ENCODE measurements at regions not wholly inside any gene's neighbourhood (a gene's known extent, or its start where the extent isn't known, plus 50 kb on each side); places are given as distances from the start of the nearest gene placed in this dataset.
A peak's percentile ranks its signal among the peaks of the same experiment; 100 is the strongest.
"Not testable (repeated sequence)": the region's sequence is repeated elsewhere in the genome, so short reads cannot be mapped to it uniquely, and the experiment has no call there.

DNA sequence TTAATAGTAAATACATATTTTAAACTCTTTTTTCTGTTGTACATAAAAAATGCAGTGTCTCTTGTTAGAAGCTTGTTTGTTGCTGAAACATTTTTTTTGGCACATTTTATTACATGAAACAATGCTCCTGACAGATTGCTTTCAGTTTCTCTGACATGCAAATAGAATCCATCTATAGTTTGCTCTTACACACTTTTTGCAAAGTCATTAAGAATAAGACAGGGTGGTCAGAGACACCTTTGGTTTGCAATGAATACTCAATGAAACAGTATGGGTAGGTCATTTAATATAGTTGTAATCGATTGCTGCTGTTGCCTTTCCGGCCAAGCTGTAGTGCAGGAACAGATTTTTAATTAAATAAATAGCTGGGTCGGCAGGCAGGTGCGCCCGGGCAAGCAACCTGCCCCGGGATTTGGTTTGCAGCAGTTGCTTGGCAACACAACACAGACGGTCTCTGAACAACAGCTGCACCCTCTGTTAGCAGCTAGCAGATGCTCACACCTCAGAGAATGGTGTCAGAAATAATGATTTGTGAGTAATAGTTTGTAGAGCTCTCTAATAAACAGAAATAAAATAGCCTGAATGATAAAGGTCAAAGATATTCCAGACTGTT, 115.7 kb upstream of the CACNA2D1 start:
- DNase-seq, result no peak

DNA sequence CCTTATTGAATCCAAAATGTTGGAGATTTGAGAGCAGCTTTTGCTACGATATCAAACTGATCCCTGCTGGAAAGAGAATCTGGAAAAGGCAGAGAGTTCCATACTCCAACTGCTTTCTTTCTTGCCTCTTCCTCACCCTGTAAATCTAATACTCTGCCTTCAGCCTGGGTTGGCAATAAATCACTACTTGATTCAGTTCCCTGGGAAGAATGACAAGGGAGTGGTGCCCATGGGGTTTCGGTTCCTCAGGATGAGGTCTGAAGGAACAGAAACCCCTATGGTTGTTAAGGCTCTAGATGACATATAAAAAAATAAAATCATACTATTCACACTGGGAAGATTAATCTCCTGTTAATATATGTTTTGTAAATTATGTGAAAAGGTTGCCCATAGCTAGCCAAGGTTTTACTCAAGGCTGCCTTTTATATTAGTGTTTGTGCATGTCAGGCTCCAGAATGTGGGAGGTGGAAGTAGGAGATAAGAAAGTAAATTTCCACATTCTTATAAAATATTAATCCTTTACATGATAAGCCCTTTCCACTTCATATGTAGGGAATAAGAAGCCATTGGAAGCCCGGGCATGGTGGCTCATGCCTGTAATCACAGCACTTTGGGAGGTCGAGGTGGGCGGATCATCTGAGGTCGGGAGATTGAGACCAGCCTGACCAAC, 106.2 kb upstream of the CACNA2D1 start:
- DNase-seq, result no peak

DNA sequence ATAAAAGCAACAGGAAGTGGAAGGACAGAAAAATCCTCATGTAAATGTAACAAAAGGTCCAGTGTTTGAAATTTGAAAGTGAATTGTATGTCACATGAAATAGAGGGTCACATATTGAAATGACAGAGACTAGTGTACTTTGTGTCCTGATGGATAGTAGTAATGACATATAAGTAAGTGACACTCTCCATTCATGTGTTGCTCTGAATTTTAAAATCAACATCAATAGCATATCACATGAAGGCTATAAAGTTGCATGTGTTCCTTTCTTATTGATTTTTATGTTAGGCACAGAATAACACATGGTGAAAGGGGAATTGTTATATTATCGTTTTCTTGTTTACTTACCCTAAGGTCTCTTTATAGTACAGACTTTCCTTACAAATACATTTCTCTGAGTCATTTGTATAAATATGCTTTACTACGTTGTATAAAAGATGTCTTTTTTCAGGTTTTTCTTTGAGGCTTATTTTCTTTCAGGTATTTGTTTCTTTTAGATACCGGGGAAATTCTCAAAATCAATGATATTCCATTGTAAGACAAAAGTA, 104.6 kb upstream of the CACNA2D1 start:
- no peak for DNase-seq

- DNase-seq, result no peak
Observed at GRCh38 chr7:82542665-82543064, 99.1 kb upstream of the CACNA2D1 start.

DNA sequence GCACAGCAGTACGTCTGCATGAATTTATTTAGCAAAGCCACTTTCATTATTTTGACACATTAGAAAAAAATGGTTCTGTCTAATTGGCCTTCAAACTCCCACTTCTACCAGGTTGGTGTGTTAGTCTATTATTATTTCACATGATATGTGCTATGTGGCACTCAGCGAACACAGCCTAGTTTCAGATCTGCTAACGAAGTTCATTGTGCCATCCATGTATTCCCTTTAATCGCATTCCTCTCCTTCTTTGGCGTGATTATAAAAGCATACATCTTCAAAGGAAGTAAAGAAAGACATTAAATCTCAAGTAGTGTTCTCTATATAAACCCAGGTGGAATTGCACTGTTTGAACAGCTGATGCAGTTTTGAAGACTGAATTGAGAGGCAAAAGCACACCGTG, 96.4 kb upstream of the CACNA2D1 start:
- no peak for DNase-seq

DNA sequence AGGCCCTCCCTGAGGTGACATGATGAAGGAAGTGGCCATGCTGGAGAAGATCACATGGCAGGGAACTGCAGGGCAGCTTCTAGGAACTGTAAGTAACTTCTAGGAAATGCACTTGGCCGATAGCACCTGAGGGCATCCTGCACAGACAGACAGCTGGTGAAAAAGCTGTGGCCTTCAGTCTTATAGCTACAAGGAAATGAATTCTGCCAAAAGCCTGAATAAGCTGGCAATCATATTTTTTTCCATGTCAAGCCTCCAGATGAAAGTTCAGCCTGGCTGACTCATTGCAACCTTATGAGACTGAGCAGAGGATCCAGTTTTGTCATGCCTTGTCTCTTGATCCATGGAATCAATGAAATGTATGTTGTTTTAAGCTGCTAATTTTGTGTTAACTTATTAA, 91.1 kb upstream of the CACNA2D1 start:
- DNase-seq, result no peak

GRCh38 chr7:82530361-82530760, 86.8 kb upstream of the CACNA2D1 start:
- DNase-seq, result peak; percentile 60

DNA sequence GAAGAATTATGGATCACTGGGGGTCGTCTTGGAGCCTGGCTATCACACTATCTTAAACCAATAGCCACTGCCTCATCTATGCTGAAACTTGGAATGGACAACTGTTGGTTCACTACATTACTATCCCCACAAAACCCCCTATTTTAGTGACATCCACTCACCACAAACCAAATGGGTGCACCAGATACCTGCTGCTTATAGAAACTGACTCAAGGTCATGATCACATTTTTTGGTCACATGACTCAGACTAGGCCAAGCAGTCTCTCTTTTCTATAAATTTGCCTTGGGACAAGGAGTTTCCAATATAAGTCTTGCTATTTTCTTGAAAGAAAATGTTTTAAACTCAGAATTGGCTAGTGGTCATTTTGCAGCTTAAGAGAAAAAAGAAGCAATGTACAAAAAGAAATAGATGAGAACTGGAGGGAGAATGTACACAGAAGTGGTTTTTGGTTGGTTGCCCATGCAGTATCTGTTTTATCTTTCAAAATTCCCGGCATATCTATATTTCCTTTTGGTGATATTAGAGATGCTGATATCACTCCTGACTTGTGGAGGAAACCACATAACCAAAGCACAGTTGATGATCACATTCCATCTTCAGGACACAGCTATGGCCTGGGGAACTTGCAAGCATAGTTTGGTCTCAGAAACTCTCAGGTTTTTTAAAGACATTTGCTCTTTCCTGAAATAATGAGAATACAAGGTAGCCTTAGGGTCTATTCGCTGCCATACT, 85.2 kb upstream of the CACNA2D1 start:
- DNase-seq, result no peak

- DNase-seq, result no peak
Observed at GRCh38 chr7:82527851-82528250, 84.3 kb upstream of the CACNA2D1 start.

DNA sequence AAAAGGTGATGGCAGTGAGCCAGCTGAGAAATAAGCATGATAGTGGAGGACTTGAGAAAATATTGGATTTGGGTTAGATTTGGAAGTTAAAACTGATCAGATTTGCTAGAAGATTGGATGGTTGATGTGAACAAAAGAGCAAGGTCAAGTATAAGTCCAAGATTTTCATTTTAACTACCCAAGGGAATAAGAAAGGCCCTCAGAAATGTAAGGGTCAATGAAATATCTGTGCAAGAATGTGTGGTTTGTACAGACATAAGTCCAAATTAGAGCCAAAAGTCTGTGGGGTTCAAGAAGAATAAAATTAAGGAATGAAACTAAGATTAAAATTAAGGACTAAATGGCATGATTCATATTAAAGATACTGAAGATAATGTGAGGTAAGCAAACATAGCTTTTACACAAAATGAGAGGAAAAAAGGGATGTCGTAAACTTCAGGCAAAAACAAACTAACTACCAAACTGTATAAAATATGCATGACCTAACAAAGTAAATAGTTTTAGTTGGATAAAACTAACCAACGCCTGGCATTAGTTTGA, 78.4 kb upstream of the CACNA2D1 start:
- no peak for DNase-seq

DNA sequence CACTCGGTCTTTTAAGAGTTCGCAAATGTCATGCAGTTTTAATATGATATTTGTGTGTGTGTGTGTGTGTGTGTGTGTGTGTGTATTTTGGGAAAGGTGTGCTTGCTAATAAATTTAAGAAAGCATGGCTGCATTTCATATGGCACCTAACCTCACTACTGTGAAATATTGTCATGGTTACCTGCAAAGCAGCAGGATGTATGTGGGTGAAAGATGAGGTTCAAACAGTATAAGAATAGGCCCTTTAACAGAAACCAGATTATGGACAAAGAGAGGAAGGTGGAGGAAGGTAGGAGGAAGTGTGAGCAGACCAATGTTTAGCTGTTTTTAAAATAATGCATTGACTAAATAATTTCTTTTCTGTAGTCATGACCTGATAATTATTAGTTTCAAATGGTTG, 73.5 kb upstream of the CACNA2D1 start:
- no peak for DNase-seq

GRCh38 chr7:82511542-82511941, 68.0 kb upstream of the CACNA2D1 start:
- no peak for DNase-seq

- DNase-seq, result peak; percentile 68
Observed at GRCh38 chr7:82507976-82508677, 64.5 kb upstream of the CACNA2D1 start.

- no peak for DNase-seq
Observed at GRCh38 chr7:82507365-82507975, 63.9 kb upstream of the CACNA2D1 start.

DNA sequence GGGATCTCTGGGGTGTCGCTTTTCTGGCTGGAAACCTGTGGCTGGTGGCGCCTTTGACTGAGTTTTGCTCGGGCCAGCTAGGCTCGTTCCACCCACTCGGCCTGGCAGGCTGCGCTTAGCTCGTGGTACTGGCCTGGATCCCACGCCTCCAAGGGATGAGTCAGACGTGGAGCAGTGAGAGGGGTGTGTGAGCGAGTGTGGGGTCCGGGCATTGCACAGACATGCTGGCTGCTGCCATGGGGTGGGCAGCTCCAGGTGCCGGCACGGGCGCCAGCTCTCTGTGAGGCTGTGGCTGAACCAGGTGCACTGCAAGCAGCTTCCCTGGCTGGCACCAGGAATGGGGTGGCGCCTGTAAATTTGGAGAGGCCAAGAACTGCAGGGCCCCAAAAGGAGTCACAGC, 63.1 kb upstream of the CACNA2D1 start:
- DNase-seq, result peak; percentile 64

DNA sequence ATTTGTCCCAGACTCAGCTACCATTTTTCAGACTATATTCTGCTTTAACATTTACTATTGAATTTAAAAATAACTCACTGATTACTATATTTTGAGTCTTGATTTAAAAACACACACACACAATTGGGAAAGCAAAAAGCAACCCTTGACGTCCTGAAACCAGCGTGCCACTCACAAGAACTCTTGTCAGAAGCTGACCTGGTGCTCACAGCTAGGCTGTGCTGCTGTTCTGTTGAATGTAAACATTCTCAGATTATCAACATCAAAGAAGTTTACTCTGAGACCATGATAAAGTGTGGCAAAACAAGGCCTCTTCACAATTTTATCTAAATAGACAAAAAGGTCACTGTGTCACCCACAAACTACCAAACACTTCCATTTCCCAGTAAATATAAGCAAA, 62.6 kb upstream of the CACNA2D1 start:
- DNase-seq, result no peak

- DNase-seq, result no peak
Observed at GRCh38 chr7:82501346-82501745, 57.8 kb upstream of the CACNA2D1 start.

DNA sequence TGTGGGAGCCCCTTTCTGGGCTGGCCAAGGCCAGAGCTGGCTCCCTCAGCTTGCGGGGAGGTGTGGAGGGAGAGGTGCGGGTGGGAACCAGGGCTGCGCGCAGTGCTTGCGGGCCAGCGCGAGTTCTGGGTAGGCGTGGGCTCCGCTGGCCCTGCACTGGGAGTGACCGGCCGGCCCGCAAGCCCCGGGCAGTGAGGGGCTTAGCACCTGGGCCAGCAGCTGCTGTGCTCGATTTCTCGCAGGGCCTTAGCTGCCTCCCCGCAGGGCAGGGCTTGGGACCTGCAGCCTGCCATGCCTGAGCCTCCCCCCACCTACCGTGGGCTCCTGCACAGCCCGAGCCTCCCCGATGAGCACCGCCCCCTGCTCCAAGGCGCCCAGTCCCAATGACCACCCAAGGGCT, 56.0 kb upstream of the CACNA2D1 start:
- DNase-seq, result not testable (repeated sequence)

GRCh38 chr7:82494420-82494819, 50.8 kb upstream of the CACNA2D1 start:
- DNase-seq, result no peak
